ENCODE measurements at regions not wholly inside any gene's neighbourhood (a gene's known extent, or its start where the extent isn't known, plus 50 kb on each side); places are given as distances from the start of the nearest gene placed in this dataset.

GRCh38 chr2:175234650-175235049 is 53.1 kb upstream of the ATP5MC3 start:
- H4K91ac ChIP-seq (replicated peaks; ENCODE audit: insufficient read length, low read length) = no peak overlapping the region
- H3K9ac ChIP-seq (replicated peaks in 1 of 4; ENCODE audit: extremely low read depth in 1 of 4, low read depth in 3 of 4, low read length in 3 of 4) = no peak overlapping the region
- ChIA-PET POLR2A (ENCODE audit: partially characterized antibody) (no interaction called here), CTCF (ENCODE audit: partially characterized antibody) (interaction anchor here (0.6 to 2.1 kb wide), 3 partner anchors 8 to 24 kb away, joined by 3 to 8 read pairs (median 3); no protein-coding TSS in a partner anchor)
- H3K4ac ChIP-seq (replicated peaks; ENCODE audit: insufficient read length, low read depth, low read length) = no peak overlapping the region
- no peak overlapping the region for H2BK5ac ChIP-seq (ENCODE audit: low read depth, low read length)
- no peak overlapping the region for H2BK120ac ChIP-seq (replicated peaks; ENCODE audit: low read depth, low read length)
- H3K14ac ChIP-seq (ENCODE audit: insufficient read length) = no peak overlapping the region
- H2AK5ac ChIP-seq (ENCODE audit: low read depth, low read length) = no peak overlapping the region
- no peaks in the 10 kb centered on the region for H3K4me1 ChIP-seq (replicated peaks in 1 of 4; ENCODE audit: control insufficient read depth in 3 of 4, insufficient read depth in 4 of 4, low read length in 3 of 4)
- TF ChIP-seq TAF1 (IDR thresholded peaks at IDR 0.05; ENCODE audit: low read depth, low read length) (no peak), POLR2AphosphoS5 (IDR thresholded peaks at IDR 0.05; ENCODE audit: low read depth, low read length) (no peak), TCF12 (IDR thresholded peaks at IDR 0.05; ENCODE audit: low read depth, low read length) (no peak)
- no peaks in the 10 kb centered on the region for H3K27me3 ChIP-seq (replicated peaks in 1 of 4; ENCODE audit: control insufficient read depth in 3 of 4, extremely low read depth in 1 of 4, insufficient read depth in 3 of 4, low read length in 3 of 4)
- no peak overlapping the region for H2AFZ ChIP-seq (ENCODE audit: low read length)
- H4K20me1 ChIP-seq (replicated peaks in 1 of 2; ENCODE audit: control insufficient read depth in 1 of 2, insufficient read depth in 2 of 2, low read length in 2 of 2) = no peaks in the 10 kb centered on the region
- 100% methylated on average over 2 of the region's 2 CpGs; no CpG with 5 or more reads in 1 of the 2 experiments for WGBS, 2 experiments (ENCODE audit: extremely low coverage in 1 of 2, insufficient coverage in 1 of 2, insufficient read length in 1 of 2, insufficient replicate concordance in 2 of 2, low coverage in 1 of 2, low lambda C conversion rate in 2 of 2, missing lambda C conversion rate in 1 of 2)
- no peak overlapping the region for H3K23ac ChIP-seq (ENCODE audit: insufficient read length)
- H3K36me3 ChIP-seq (ENCODE audit: control insufficient read depth in 2 of 4, insufficient read depth in 4 of 4, low read length in 3 of 4) = no peaks in the 10 kb centered on the region
- no peak overlapping the region for H3K27ac ChIP-seq (ENCODE audit: low read depth, low read length)
- H3K18ac ChIP-seq (ENCODE audit: extremely low read depth, low read length) = no peak overlapping the region
- H3K79me1 ChIP-seq (ENCODE audit: low read depth, low read length) = no peaks in the 10 kb centered on the region
- no peak overlapping the region for H3K4me3 ChIP-seq (ENCODE audit: extremely low read depth in 1 of 4, insufficient read depth in 2 of 4, low read depth in 3 of 4, low read length in 4 of 4)
- H3K9me3 ChIP-seq (ENCODE audit: insufficient read depth in 2 of 2, low read depth in 1 of 2, low read length in 1 of 2) = peaks cover 8 to 9% of the 10 kb centered on the region in 2 experiments
- H4K5ac ChIP-seq (ENCODE audit: insufficient read length, low read depth, low read length) = no peak overlapping the region
- no peak overlapping the region for H2BK20ac ChIP-seq (ENCODE audit: low read length)
- no peak overlapping the region for H2BK15ac ChIP-seq (ENCODE audit: low read length)
- H3K56ac ChIP-seq (replicated peaks; ENCODE audit: insufficient read length, low read depth, low read length) = no peak overlapping the region
- no peak overlapping the region for H3K4me2 ChIP-seq (ENCODE audit: insufficient read depth in 1 of 2, low read depth in 2 of 2, low read length in 2 of 2)
- no peak overlapping the region for H4K8ac ChIP-seq (ENCODE audit: extremely low read depth, insufficient read depth, low read length)
- H3K79me2 ChIP-seq (ENCODE audit: control insufficient read depth in 1 of 2, insufficient read depth in 2 of 2, low read length in 2 of 2) = no peaks in the 10 kb centered on the region
- FAIRE-seq (no peak), DNase-seq (ENCODE audit: low read depth in 1 of 2, low spot score in 2 of 2) (no peak)
- H3K23me2 ChIP-seq (ENCODE audit: low read depth, low read length) = no peaks in the 10 kb centered on the region
- H2BK12ac ChIP-seq (ENCODE audit: low read depth, low read length) = no peak overlapping the region

Measured in H1 (cell line).